IMR-90 (cell line): ENCODE measurements at regions not wholly inside any gene's neighbourhood (a gene's known extent, or its start where the extent isn't known, plus 50 kb on each side); places are given as distances from the start of the nearest gene placed in this dataset.

Source experiments
- ATAC-seq: fragments of 200-7000 bp; cut with Tn5 transposase; 2 replicates; pipeline ENCODE4 v1.9.1; 2020; ENCODE audit warnings: low read depth, mild to moderate bottlenecking, moderate library complexity
- BruUV-seq: library from RNA; stranded (reverse); fragments of 400-500 nt; replicated peaks from 2 replicates; lab custom pipeline; 2021; lab: Mats Ljungman, UMichigan
- CTCF ChIA-PET: fragments of 300-600 bp; formaldehyde crosslinking; extraction: SDS; loops from one replicate; lab custom pipeline; 2021; ENCODE audit warnings: antibody characterized with exemption; lab: Yijun Ruan, JAX
- POLR2A ChIA-PET: fragments of 300-600 bp; sonication (Branson Sonifier 250); formaldehyde crosslinking; loops from one replicate; lab custom pipeline; 2022; ENCODE audit warnings: antibody characterized with exemption; ENCODE audit not compliant: unreplicated experiment; lab: Charles Lee
- DNase-seq: peaks from one replicate; pipeline ENCODE4 v3.0.0; 2013
- H2AFZ ChIP-seq: replicated peaks from 2 replicates; pipeline ENCODE3; 2013; ENCODE audit warnings: low read length, mild to moderate bottlenecking; ENCODE audit not compliant: poor library complexity
- H2AK5ac ChIP-seq: 2 replicates; pipeline ENCODE4 v1.6.1; 2013; ENCODE audit warnings: low read depth, low read length, inconsistent platforms
- H2AK9ac ChIP-seq: replicated peaks from 2 replicates; pipeline ENCODE3; 2013; ENCODE audit warnings: mild to moderate bottlenecking, low read depth, low read length, moderate library complexity; ENCODE audit not compliant: poor library complexity
- H2BK120ac ChIP-seq: 2 replicates; pipeline ENCODE4 v1.6.1; 2013; ENCODE audit warnings: low read depth, low read length, inconsistent platforms
- H2BK15ac ChIP-seq: 3 replicates; pipeline ENCODE4 v1.6.1; 2013; ENCODE audit warnings: low read depth, low read length, inconsistent platforms
- H2BK20ac ChIP-seq: 2 replicates; pipeline ENCODE4 v1.6.1; 2013; ENCODE audit warnings: low read depth, mild to moderate bottlenecking, inconsistent platforms, low read length, moderate library complexity
- H2BK5ac ChIP-seq: 2 replicates; pipeline ENCODE4 v1.6.1; 2013; ENCODE audit warnings: mild to moderate bottlenecking, low read depth, low read length, inconsistent platforms; ENCODE audit not compliant: poor library complexity, severe bottlenecking
- H3K14ac ChIP-seq: replicated peaks from 2 replicates; pipeline ENCODE4 v1.6.1; 2013; ENCODE audit warnings: low read depth, low read length, inconsistent platforms
- H3K18ac ChIP-seq: 2 replicates; pipeline ENCODE4 v1.6.1; 2013; ENCODE audit warnings: low read depth, low read length, control low read depth
- H3K23ac ChIP-seq: 2 replicates; pipeline ENCODE4 v1.6.1; 2013; ENCODE audit warnings: low read depth, low read length, inconsistent platforms
- H3K27ac ChIP-seq: 2 replicates; pipeline ENCODE4 v1.5.1; 2013; ENCODE audit warnings: mild to moderate bottlenecking, control low read depth, low read length; ENCODE audit not compliant: insufficient read depth
- H3K27me3 ChIP-seq: 2 replicates; pipeline ENCODE4 v1.6.1; 2013; ENCODE audit warnings: low read length; ENCODE audit not compliant: control insufficient read depth, insufficient read depth
- H3K36me3 ChIP-seq: 2 replicates; pipeline ENCODE4 v1.6.1; 2013; ENCODE audit warnings: low read length, mixed read lengths; ENCODE audit not compliant: control insufficient read depth, insufficient read depth
- H3K4ac ChIP-seq: 2 replicates; pipeline ENCODE4 v1.6.1; 2013; ENCODE audit warnings: low read depth, low read length, inconsistent platforms
- H3K4me1 ChIP-seq: 2 replicates; pipeline ENCODE4 v1.6.1; 2013; ENCODE audit warnings: low read length, mixed read lengths; ENCODE audit not compliant: control insufficient read depth, insufficient read depth
- H3K4me2 ChIP-seq: 2 replicates; pipeline ENCODE4 v1.6.1; 2013; ENCODE audit warnings: low read depth, mild to moderate bottlenecking, control low read depth, low read length, moderate library complexity
- H3K4me3 ChIP-seq: 2 replicates; pipeline ENCODE4 v1.5.1; 2013; ENCODE audit warnings: low read depth, mild to moderate bottlenecking, control low read depth, low read length, moderate library complexity; ENCODE audit not compliant: insufficient read depth
- H3K56ac ChIP-seq: 2 replicates; pipeline ENCODE4 v1.6.1; 2013; ENCODE audit warnings: low read length, inconsistent platforms; ENCODE audit not compliant: insufficient read depth; ENCODE audit errors: extremely low read depth
- H3K79me1 ChIP-seq, 2 experiments: 2 replicates each; pipeline ENCODE4 v1.6.1; 2013; ENCODE audit warnings: low read length in 2 of 2, inconsistent platforms in 1 of 2, low read depth in 1 of 2
- H3K9ac ChIP-seq: 2 replicates; pipeline ENCODE4 v1.6.1; 2013; ENCODE audit warnings: low read depth, low read length, control low read depth
- H3K9me1 ChIP-seq: 2 replicates; pipeline ENCODE4 v1.6.1; 2013; ENCODE audit warnings: low read length, inconsistent platforms; ENCODE audit not compliant: insufficient read depth
- H3K9me3 ChIP-seq: 2 replicates; pipeline ENCODE4 v1.6.1; 2013; ENCODE audit warnings: low read length; ENCODE audit not compliant: control insufficient read depth, insufficient read depth
- H4K20me1 ChIP-seq: 2 replicates; pipeline ENCODE4 v1.6.1; 2013; ENCODE audit warnings: low read length, inconsistent platforms; ENCODE audit not compliant: insufficient read depth
- H4K5ac ChIP-seq: 2 replicates; pipeline ENCODE4 v1.6.1; 2013; ENCODE audit warnings: mild to moderate bottlenecking, low read depth, low read length, control low read depth
- H4K8ac ChIP-seq, 2 experiments: 2 replicates each; pipeline ENCODE4 v1.6.1; 2013; ENCODE audit warnings: low read depth in 2 of 2, low read length in 2 of 2, control low read depth in 1 of 2, inconsistent platforms in 1 of 2
- H4K91ac ChIP-seq: 2 replicates; pipeline ENCODE4 v1.6.1; 2013; ENCODE audit warnings: low read depth, low read length, inconsistent platforms; ENCODE audit not compliant: insufficient read depth
- BHLHE40 ChIP-seq: fragments of 150-350 bp; IDR thresholded peaks from 2 replicates; pipeline ENCODE4 v1.6.1; 2016; ENCODE audit warnings: mild to moderate bottlenecking, low read depth, low read length
- CEBPB ChIP-seq: IDR thresholded peaks from 2 replicates; pipeline ENCODE4 v1.6.1; 2012; ENCODE audit warnings: low read depth, low read length, improper control_type of control experiment
- CTCF ChIP-seq: conservative IDR thresholded peaks from 2 replicates; pipeline ENCODE4 v1.5.1; 2012; ENCODE audit warnings: mild to moderate bottlenecking, low read depth, low read length, improper control_type of control experiment
- ELK1 ChIP-seq: fragments of 150-350 bp; IDR thresholded peaks from 2 replicates; pipeline ENCODE4 v1.6.1; 2016; ENCODE audit warnings: low read depth, mild to moderate bottlenecking, low read length, moderate library complexity, borderline replicate concordance
- FOS ChIP-seq: fragments of 150-350 bp; IDR thresholded peaks from 2 replicates; pipeline ENCODE4 v1.6.1; 2016; ENCODE audit warnings: low read depth, low read length
- MXI1 ChIP-seq: IDR thresholded peaks from 2 replicates; pipeline ENCODE4 v1.6.1; 2012; ENCODE audit warnings: low read depth, mild to moderate bottlenecking, low read length, moderate library complexity, borderline replicate concordance
- NFE2L2 ChIP-seq: fragments of 150-350 bp; IDR thresholded peaks from 2 replicates; pipeline ENCODE4 v1.6.1; 2016; ENCODE audit warnings: low read depth, mild to moderate bottlenecking, low read length
- POLR2A ChIP-seq: IDR thresholded peaks from 2 replicates; pipeline ENCODE4 v1.6.1; 2012; ENCODE audit warnings: mild to moderate bottlenecking, low read depth, low read length
- RAD21 ChIP-seq: IDR thresholded peaks from 2 replicates; pipeline ENCODE4 v1.6.1; 2012; ENCODE audit warnings: low read length, improper control_type of control experiment
- USF2 ChIP-seq: fragments of 150-350 bp; IDR thresholded peaks from 2 replicates; pipeline ENCODE4 v1.6.1; 2017; ENCODE audit warnings: mild to moderate bottlenecking, antibody characterized with exemption, low read length, low read depth
- WGBS, 2 experiments: methylation state at CpG; one replicate each; pipeline versions ENCODE4 v1.1.5 to v1.1.7; 2013; ENCODE audit warnings: missing lambda C conversion rate in 2 of 2; ENCODE audit not compliant: insufficient read length in 1 of 2; ENCODE audit errors: extremely low coverage in 2 of 2; 5-methylcytosine and 5-hydroxymethylcytosine counted together
- dilution Hi-C: fragments of 300-500 bp; cut with HindIII; formaldehyde crosslinking; loops from one replicate; pipeline ENCODE4 v1.14.3; 2018; ENCODE audit warnings: low sequenced_read_pairs; ENCODE audit not compliant: unreplicated experiment
- in situ Hi-C: fragments of 300-500 bp; cut with MboI; formaldehyde crosslinking; loops from 3 replicates; pipeline ENCODE4 v1.14.3; 2019; ENCODE audit warnings: low sequenced_read_pairs, inconsistent platforms, mixed read lengths
- intact Hi-C: fragments of 100-400 bp; cut with micrococcal nuclease; formaldehyde crosslinking; loops from 2 replicates; pipeline ENCODE4 v1.10.0; 2022

- POLR2A ChIA-PET, result no interaction called here
- peak; percentile 73 for ATAC-seq
- H3K27ac ChIP-seq, result peak overlapping the region; percentile 97
Observed at GRCh38 chr10:47165711-47166404, 134.1 kb upstream of the GDF10 start.

More at GRCh38 chr10:47165711-47166404, 134.1 kb upstream of the GDF10 start:
- peak overlapping the region; percentile 86 for H3K18ac ChIP-seq
- H3K9ac ChIP-seq, result peak overlapping the region; percentile 63
- 8% methylated on average over 2 of the region's 26 CpGs; no CpG with 5 or more reads in 1 of the 2 experiments for WGBS, 2 experiments
- H3K9me1 ChIP-seq, result peaks cover 18% of the 10 kb centered on the region
- H3K4me3 ChIP-seq, result no peak overlapping the region
- H2BK120ac ChIP-seq, result peak overlapping the region; percentile 95
- CTCF ChIA-PET, result interaction anchor here (1.1 kb wide), 2 partner anchors 29 to 118 kb away, joined by 3 to 6 read pairs; no protein-coding TSS in a partner anchor
- H3K27me3 ChIP-seq, result no peaks in the 10 kb centered on the region
- peak overlapping the region; percentile 83 for H2BK20ac ChIP-seq
- peaks cover 0 to 10% of the 10 kb centered on the region in 2 experiments; a peak in 2 of 4 replicates for H3K79me1 ChIP-seq
- peak overlapping the region; percentile 45 to 96 for H4K8ac ChIP-seq
- dilution Hi-C loops (no loop called here), in situ Hi-C loops (no loop called here), intact Hi-C loops (loop anchor here (2.0 kb wide), 1 partner anchor 29 kb away; no protein-coding TSS in a partner anchor)
- H3K14ac ChIP-seq, result peak overlapping the region; percentile 97
- H2BK5ac ChIP-seq, result peak overlapping the region; percentile 92
- peaks cover 30% of the 10 kb centered on the region for H3K4me1 ChIP-seq
- peak overlapping the region; percentile 64; the same call in 2 of the 3 replicates for H2BK15ac ChIP-seq
- H3K9me3 ChIP-seq, result no peaks in the 10 kb centered on the region
- peak overlapping the region; percentile 58 for H3K56ac ChIP-seq
- peak overlapping the region; percentile 91 for H3K4ac ChIP-seq
- peak overlapping the region; percentile 72 for H3K23ac ChIP-seq
- H2AK9ac ChIP-seq, result peak overlapping the region; percentile 30
- no peaks in the 10 kb centered on the region for H4K20me1 ChIP-seq
- no TSS peak for BruUV-seq
- H2AK5ac ChIP-seq, result peak overlapping the region; percentile 80
- no peaks in the 10 kb centered on the region for H3K36me3 ChIP-seq
- DNase-seq, result peak; percentile 80
- peak overlapping the region; percentile 91 for H4K91ac ChIP-seq
- peak overlapping the region; percentile 30 for H3K4me2 ChIP-seq
- H2AFZ ChIP-seq, result peak overlapping the region; percentile 89
- H4K5ac ChIP-seq, result peak overlapping the region; percentile 76
- TF ChIP-seq FOS, result 0 out of 2 replicates have a peak, but pooled peaks have one; percentile 7
- TF ChIP-seq POLR2A, result 0 out of 2 replicates have a peak, but pooled peaks have one; percentile 33
- TF ChIP-seq MXI1, result 0 out of 2 replicates have a peak, but pooled peaks have one; percentile 17
- TF ChIP-seq CTCF, result no peak
- no peak for TF ChIP-seq ELK1
- no peak for TF ChIP-seq USF2
- TF ChIP-seq BHLHE40, result no peak
- TF ChIP-seq NFE2L2, result 0 out of 2 replicates have a peak, but pooled peaks have one; percentile 34
- 0 out of 2 replicates have a peak, but pooled peaks have one; percentile 15 for TF ChIP-seq CEBPB
- TF ChIP-seq RAD21, result peak; percentile 19; the same call in 1 of the 2 replicates
